ACC112 (cell line): ENCODE measurements at regions not wholly inside any gene's neighbourhood (a gene's known extent, or its start where the extent isn't known, plus 50 kb on each side); places are given as distances from the start of the nearest gene placed in this dataset.
A peak's percentile ranks its signal among the peaks of the same experiment; 100 is the strongest.

ENCODE experiments used
- H2AFZ ChIP-seq: fragments of 200-600 bp; sonication (generic); one replicate; pipeline ENCODE4 v1.6.0; 2017; ENCODE audit warnings: antibody characterized with exemption, low read length; ENCODE audit not compliant: unreplicated experiment
- H3K27ac ChIP-seq: fragments of 200-600 bp; sonication (generic); 2 replicates; pipeline ENCODE4 v1.5.1; 2014; ENCODE audit warnings: low read depth, mild to moderate bottlenecking, antibody characterized with exemption, low read length, moderate library complexity
- H3K27me3 ChIP-seq: fragments of 200-600 bp; sonication (generic); 2 replicates; pipeline ENCODE4 v1.6.1; 2014; ENCODE audit warnings: mild to moderate bottlenecking, antibody characterized with exemption, low read length, moderate library complexity, mixed read lengths; ENCODE audit not compliant: insufficient read depth
- H3K36me3 ChIP-seq: fragments of 200-600 bp; sonication (generic); 2 replicates; pipeline ENCODE4 v1.6.1; 2016; ENCODE audit warnings: mild to moderate bottlenecking, antibody characterized with exemption, low read length, moderate library complexity, mixed read lengths; ENCODE audit not compliant: insufficient read depth
- H3K4me1 ChIP-seq: fragments of 200-600 bp; sonication (generic); one replicate; pipeline ENCODE4 v1.6.1; 2016; ENCODE audit warnings: low read length, mixed read lengths; ENCODE audit not compliant: insufficient read depth, unreplicated experiment, control insufficient read depth
- H3K4me3 ChIP-seq: fragments of 200-600 bp; sonication (generic); 2 replicates; pipeline ENCODE4 v1.5.1; 2014; ENCODE audit warnings: mild to moderate bottlenecking, low read depth, low read length
- H3K79me2 ChIP-seq: fragments of 200-600 bp; sonication (generic); one replicate; pipeline ENCODE4 v1.6.0; 2016; ENCODE audit warnings: low read length; ENCODE audit not compliant: control insufficient read depth, unreplicated experiment, insufficient read depth

GRCh38 chr12:43294916-43295315 is 257.1 kb downstream of the ADAMTS20 start:
- H3K79me2 ChIP-seq, result no peaks in the 10 kb centered on the region
- H3K4me1 ChIP-seq, result peaks cover 25% of the 10 kb centered on the region
- no peak overlapping the region for H3K27ac ChIP-seq
- H3K27me3 ChIP-seq, result no peaks in the 10 kb centered on the region
- no peak overlapping the region for H2AFZ ChIP-seq
- H3K36me3 ChIP-seq, result no peaks in the 10 kb centered on the region
- no peak overlapping the region for H3K4me3 ChIP-seq

GRCh38 chr12:43294147-43294546 is 257.9 kb downstream of the ADAMTS20 start:
- Histone ChIP-seq H3K79me2 (no peaks in the 10 kb centered on the region), H3K36me3 (no peaks in the 10 kb centered on the region), H3K4me1 (peaks cover 31% of the 10 kb centered on the region), H2AFZ (no peak overlapping the region), H3K27ac (no peak overlapping the region), H3K27me3 (no peaks in the 10 kb centered on the region), H3K4me3 (no peak overlapping the region)

- H3K4me3 ChIP-seq, result no peak overlapping the region
- no peaks in the 10 kb centered on the region for H3K27me3 ChIP-seq
- no peak overlapping the region; the same call in 1 of the 2 replicates for H3K27ac ChIP-seq
- H3K79me2 ChIP-seq, result no peaks in the 10 kb centered on the region
- no peak overlapping the region for H2AFZ ChIP-seq
- H3K36me3 ChIP-seq, result no peaks in the 10 kb centered on the region
- H3K4me1 ChIP-seq, result peaks cover 32% of the 10 kb centered on the region
Measured at GRCh38 chr12:43293396-43293795, 258.6 kb downstream of the ADAMTS20 start.

- H3K36me3 ChIP-seq, result no peaks in the 10 kb centered on the region
- no peaks in the 10 kb centered on the region for H3K27me3 ChIP-seq
- peak overlapping the region; percentile 77 for H2AFZ ChIP-seq
- peaks cover 32% of the 10 kb centered on the region for H3K4me1 ChIP-seq
- H3K27ac ChIP-seq, result peak overlapping the region; percentile 64
- H3K79me2 ChIP-seq, result no peaks in the 10 kb centered on the region
- peak overlapping the region; percentile 23; the same call in 1 of the 2 replicates for H3K4me3 ChIP-seq
Measured at GRCh38 chr12:43292699-43293098, 259.3 kb downstream of the ADAMTS20 start.

GRCh38 chr12:43291516-43291915 is 260.5 kb downstream of the ADAMTS20 start:
- no peaks in the 10 kb centered on the region for H3K27me3 ChIP-seq
- no peak overlapping the region for H3K27ac ChIP-seq
- peaks cover 32% of the 10 kb centered on the region for H3K4me1 ChIP-seq
- no peaks in the 10 kb centered on the region for H3K36me3 ChIP-seq
- no peaks in the 10 kb centered on the region for H3K79me2 ChIP-seq
- H3K4me3 ChIP-seq, result no peak overlapping the region
- H2AFZ ChIP-seq, result no peak overlapping the region

- Histone ChIP-seq H3K79me2 (no peaks in the 10 kb centered on the region), H3K4me3 (no peak overlapping the region), H3K27me3 (no peaks in the 10 kb centered on the region), H3K27ac (no peak overlapping the region), H3K4me1 (peaks cover 32% of the 10 kb centered on the region), H3K36me3 (no peaks in the 10 kb centered on the region), H2AFZ (no peak overlapping the region)
Measured at GRCh38 chr12:43290836-43291235, 261.2 kb downstream of the ADAMTS20 start.

GRCh38 chr12:43289426-43289801 is 262.6 kb downstream of the ADAMTS20 start:
- Histone ChIP-seq H3K36me3 (no peaks in the 10 kb centered on the region), H3K27ac (no peak overlapping the region), H3K4me3 (peak overlapping the region; percentile 26; the same call in 1 of the 2 replicates), H3K79me2 (no peaks in the 10 kb centered on the region), H3K4me1 (peaks cover 45% of the 10 kb centered on the region), H3K27me3 (no peaks in the 10 kb centered on the region), H2AFZ (no peak overlapping the region)

- Histone ChIP-seq H3K27me3 (no peaks in the 10 kb centered on the region), H3K4me3 (peak overlapping the region; percentile 26; the same call in 1 of the 2 replicates), H3K27ac (no peak overlapping the region)
Measured at GRCh38 chr12:43288671-43289425, 263.2 kb downstream of the ADAMTS20 start.

GRCh38 chr12:43287706-43288383 is 264.2 kb downstream of the ADAMTS20 start:
- Histone ChIP-seq H3K27me3 (no peaks in the 10 kb centered on the region), H3K79me2 (no peaks in the 10 kb centered on the region), H3K36me3 (no peaks in the 10 kb centered on the region), H3K4me3 (no peak overlapping the region), H3K4me1 (peaks cover 50% of the 10 kb centered on the region), H3K27ac (no peak overlapping the region), H2AFZ (no peak overlapping the region)

More at GRCh38 chr12:43288671-43289425, 263.2 kb downstream of the ADAMTS20 start:
- no peak overlapping the region for H2AFZ ChIP-seq
- no peaks in the 10 kb centered on the region for H3K36me3 ChIP-seq
- peaks cover 51% of the 10 kb centered on the region for H3K4me1 ChIP-seq
- no peaks in the 10 kb centered on the region for H3K79me2 ChIP-seq

GRCh38 chr12:43286986-43287385 is 265.0 kb downstream of the ADAMTS20 start:
- Histone ChIP-seq H3K27me3 (no peaks in the 10 kb centered on the region), H3K4me3 (no peak overlapping the region), H3K4me1 (peaks cover 41% of the 10 kb centered on the region), H3K36me3 (no peaks in the 10 kb centered on the region), H3K79me2 (no peaks in the 10 kb centered on the region), H3K27ac (no peak overlapping the region), H2AFZ (no peak overlapping the region)

GRCh38 chr12:43285159-43285598 is 266.8 kb downstream of the ADAMTS20 start:
- Histone ChIP-seq H3K79me2 (no peaks in the 10 kb centered on the region), H3K27me3 (no peaks in the 10 kb centered on the region), H2AFZ (no peak overlapping the region), H3K27ac (peak overlapping the region; percentile 82), H3K36me3 (no peaks in the 10 kb centered on the region), H3K4me1 (peaks cover 36% of the 10 kb centered on the region), H3K4me3 (peak overlapping the region; percentile 52; the same call in 1 of the 2 replicates)
